GM21526 (cell line): ENCODE measurements at regions not wholly inside any gene's neighbourhood (a gene's known extent, or its start where the extent isn't known, plus 50 kb on each side); places are given as distances from the start of the nearest gene placed in this dataset.

ENCODE experiments used
- ATAC-seq: cut with Tn5 transposase; IDR thresholded peaks from one replicate; pipeline ENCODE4 v1.9.1; 2021; ENCODE audit warnings: moderate library complexity; ENCODE audit not compliant: unreplicated experiment, low FRiP score

DNA sequence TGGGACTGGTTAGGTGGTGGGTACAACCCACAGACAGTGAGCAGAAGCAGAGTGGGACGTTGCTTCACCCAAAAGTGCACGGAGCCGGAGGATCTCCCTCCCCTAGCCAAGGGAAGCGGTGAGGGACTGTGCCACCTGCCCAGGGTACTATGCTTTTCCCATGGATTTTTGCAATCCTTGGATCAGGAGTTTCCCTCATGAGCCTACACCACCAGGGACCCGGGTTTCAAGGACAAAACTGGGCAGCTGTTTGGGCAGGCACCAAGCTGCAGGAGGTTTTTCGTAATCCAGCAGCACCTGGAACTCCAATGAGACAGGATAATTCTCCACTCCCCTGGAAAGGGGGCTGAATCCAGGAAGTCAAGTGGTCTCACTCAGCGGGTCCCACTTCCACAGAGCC lies 209.1 kb upstream of the CXCL12 start:
- no peak for ATAC-seq

DNA sequence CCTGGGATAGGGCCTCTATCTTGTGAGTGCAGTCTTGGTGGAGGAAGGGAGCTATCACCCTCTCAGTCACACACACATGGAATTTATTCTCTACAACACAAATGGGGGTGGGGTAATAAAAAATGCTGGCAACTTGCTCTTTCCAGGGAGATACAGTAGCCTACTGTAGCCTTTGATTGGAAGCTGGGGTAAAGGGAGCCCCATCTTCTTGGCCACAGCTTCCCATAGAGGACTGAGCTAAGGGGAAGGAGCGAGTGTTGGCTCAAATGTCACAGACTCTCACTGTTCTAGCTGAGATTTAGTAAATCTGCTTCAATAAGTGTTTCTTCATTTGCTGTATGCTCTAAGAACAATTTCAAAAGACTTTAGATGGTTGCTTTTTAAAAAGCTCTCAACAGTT lies 222.2 kb upstream of the CXCL12 start:
- no peak for ATAC-seq

DNA sequence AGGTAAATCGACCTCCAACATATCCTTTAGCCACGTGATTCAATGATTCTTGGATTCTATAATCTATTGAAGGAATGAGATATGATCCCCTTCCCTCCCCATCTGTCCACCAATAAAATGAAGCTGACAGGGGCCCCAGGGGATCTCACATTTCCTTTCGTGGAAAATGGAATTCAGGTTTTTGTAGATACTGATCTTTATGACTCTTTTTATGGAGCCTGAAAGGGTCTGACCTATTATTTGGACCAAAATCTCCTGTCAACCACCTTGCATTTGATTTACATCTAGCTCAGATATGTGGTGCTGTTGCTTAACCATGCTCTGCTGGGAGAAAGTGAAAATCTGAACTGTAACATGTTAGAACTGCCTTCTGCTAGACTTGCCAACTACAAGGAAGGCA lies 234.0 kb upstream of the CXCL12 start:
- ATAC-seq: no peak

DNA sequence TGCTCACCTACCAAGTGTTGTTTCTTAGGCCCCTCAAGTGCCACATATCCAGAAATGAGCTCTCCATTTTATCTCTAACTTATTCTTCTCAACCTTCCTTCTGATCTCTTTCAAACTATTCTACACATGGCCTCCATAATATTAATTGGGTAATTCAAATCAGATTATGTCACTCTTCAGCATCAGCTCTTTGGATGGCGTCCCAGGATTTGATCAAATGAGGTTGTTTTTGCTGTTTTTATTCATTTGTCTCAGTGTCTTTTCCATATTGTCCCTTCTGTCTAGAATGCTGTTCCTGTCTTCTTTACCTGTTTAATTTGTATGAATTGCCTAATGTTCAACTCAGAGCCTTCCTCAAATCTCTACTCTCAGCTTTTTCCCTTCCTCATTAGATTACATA lies 234.6 kb upstream of the CXCL12 start:
- ATAC-seq: no peak

DNA sequence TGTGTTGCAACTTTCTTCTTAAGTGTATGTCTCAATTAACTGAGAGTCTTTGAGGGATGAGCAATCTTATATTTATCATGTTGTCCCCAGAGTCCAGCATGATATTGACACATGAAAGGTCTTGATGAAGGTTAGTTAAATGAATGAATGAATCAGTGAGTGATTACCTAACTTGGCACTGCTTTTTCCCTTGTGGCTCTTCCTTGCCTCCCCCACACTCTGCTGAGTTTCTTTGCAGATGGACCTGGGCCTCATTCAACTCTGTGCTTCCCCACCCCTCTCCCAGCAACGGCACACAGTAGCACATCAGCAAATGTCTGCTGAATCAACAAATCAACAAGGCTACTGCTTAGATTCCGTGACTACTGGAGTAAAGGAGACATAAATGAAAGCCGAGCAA lies 235.1 kb upstream of the CXCL12 start:
- no peak for ATAC-seq

DNA sequence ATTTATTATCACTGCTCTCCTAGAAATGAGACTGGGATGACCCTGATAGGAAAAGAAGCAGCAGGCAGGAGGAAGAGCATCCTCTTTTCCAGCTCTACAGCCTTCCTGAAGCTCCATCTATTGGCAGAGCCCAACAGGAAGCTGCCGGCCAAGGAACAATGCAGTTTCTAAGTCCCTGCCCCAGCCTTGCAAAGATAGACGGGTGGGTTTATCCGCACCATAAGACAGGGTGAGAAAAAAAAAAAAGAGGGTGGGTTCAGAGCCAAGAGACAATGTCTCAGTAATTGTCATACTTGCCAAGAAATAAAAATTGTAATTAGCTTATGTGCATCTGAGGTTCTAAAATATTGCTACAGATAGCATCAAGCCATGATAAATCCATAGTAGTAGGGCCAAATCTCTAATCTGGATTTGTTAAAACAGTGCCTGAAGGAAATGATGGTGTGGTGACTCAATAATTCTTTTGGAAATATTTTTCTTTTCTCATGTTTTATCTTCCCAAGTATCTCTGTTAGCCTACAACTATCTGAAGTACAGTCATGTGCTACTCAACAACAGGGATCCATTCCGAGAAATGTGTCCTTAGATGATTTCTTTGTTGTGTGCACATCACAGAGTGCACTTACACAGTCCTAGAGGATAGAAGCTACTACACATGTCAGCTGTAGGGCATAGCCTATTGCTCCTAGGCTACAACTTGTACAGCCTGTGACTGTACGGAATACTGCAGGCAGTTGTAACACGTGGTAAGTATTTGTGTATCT lies 242.9 kb upstream of the CXCL12 start:
- ATAC-seq: no peak

DNA sequence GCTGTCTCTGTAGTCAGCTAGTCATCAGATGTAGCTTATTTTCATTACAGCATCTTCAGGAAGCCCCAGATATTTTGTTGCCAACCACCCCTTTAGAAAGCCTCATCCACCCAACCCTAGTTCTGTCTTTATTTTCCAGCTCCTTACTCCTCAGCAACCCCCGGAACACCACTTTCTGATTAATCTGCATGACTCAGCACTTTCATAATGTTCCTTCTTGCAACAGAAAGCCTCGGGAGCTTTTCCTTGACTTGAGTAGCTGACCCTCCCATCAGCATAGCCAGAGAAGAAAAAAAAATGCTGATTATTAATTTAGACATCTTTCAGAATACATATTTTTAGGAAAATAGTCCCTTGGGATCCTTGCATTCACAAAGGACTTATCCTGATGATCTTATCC lies 244.0 kb upstream of the CXCL12 start:
- ATAC-seq: no peak

DNA sequence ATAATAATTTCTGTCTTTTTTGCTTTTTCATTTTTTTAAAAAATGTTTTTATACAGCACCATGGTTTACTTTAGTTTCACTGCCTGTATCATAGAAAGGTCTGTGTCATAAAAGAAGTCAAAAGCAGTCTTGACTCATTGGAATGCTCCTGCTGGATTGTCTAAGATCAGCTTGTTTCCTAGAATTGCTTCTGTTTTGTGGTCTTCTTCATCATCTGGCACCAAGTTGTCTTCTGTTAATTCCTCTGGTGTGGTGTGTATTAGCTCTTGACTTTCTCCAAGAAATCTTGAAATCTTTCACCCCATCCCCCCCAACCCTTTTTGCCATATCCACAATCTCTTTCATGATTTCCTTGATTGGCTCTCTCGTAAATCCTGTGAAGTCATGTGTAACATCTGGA lies 250.3 kb upstream of the CXCL12 start:
- no peak for ATAC-seq

DNA sequence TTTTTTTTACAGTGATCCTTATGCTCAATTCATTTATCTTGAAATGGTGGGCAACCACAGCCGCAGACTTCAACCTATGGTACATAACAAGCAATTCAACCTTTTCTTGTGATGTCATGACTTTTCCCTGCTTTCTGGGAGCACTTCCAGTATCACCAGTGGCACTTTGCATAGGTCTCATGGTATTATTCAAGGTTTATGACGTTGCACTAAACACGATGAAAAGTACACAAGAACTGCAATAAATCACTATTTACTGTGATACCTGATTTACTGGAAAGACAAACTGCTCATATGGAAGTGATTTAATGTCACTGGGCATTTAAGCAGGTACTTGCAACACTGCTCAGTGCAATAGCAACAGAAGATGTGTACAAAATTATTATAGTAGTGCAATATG lies 251.7 kb upstream of the CXCL12 start:
- ATAC-seq: no peak

DNA sequence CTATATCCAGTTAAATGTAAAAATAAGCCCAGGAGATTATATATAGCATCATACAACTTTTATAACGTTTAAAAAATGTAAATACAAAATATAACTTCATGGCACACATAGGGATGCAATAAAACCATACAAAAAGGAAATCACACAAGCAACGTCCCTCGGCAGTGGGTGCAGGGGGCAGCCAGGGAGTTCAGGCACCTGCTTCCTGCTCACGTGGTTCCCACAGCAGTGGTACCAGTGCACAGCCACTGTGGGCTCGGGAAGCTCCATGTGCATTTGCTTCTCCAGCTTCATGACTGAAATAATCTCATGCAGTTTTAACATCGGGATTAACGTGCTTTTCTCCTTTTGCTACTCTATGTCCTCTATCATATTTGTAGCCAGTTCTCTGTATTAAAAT lies 255.5 kb upstream of the CXCL12 start:
- no peak for ATAC-seq

DNA sequence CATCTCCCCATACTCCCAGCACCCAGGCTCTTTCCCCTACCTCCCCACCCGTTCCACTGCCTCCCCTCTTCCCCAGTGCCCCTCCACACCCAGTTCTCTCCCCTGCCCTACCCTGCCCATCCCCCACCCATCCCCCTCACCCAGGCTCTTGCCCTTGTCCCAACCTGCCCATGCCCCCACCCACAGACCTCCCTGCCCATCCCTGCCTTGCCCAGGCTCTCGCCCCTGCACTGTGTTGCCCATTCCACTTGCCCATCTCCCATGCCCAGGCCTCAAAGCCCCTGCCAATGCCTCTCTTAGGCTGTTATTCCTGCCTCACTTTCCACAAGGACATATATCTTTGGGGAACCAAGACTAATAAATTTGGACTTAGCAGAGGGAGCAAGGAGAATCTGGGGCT lies 262.6 kb upstream of the CXCL12 start:
- no peak for ATAC-seq

DNA sequence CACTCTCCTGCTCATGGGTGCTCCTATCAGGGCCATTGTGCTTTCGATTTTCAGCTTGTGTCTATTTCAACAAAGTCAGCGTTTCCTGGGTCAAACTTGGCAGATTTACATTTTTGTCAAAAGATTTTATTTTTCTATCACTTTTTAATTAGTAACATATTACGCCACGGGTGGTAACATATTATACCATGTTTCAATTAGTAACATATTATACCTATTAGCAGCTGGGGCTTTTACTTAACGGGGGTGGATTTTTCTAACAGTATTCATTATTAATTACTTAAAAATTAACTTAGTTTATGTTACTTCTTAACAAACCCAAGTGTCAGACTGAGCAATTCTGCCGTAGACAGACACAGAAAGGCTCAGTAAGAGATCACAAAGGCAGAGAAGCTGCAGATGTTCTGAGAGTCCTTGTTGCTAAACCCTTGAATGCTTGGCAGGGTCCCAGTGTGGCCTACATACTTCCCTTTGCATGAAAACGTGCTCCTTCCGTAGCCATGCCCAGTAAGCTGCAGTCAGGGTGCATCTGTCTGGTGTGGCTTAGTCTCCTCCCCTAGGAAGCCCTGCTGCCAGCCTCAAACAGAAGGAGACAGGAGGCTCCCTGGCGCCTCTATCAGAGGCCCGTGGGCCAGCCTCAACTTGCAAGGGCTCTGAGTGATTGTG lies 263.1 kb upstream of the CXCL12 start:
- no peak for ATAC-seq

DNA sequence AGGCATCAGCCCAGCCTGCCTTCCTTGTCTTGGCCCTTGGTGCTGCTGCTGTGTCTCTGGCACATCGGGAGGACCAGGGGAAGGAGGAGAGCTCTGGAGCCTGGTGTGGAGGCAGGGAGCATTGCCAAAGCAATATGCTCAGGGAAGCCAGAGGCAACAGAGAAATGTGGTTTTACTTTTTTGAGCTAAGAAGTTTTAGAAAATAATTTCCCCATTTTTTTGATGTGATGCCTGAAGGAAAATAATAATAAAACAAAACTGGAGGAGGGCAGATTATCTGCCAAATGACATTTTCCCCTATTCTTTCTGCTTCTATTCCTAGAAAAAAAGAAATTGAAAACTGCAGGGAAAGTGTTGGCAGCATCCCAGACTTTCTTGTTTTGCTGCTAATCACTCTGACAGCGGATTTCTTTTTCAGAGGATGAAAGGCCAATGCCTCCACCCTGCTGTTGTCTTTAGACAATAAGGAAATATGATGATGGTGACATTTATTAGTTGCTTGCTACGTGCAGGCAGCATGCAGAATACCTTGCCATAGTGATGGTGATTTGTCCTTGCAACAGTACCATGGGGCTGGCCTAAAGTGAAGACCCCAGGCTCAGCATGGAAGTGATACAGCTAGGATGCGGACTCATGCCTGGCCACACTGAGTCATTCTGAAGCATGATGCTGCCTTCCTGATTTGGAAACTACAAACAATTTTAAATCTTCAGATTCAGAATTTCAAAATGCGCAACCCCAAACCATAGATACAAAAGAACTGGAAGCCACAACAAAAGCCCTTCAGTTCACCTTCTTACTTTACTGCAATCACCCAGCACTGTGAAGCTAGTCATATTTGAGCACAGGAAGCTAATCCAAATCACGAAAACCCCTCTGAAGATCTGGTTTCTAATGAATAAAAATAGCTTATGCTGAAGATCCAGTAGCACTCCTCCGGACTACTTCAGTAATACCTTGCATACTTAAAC lies 260.2 kb upstream of the TMEM72 start:
- ATAC-seq: no peak

DNA sequence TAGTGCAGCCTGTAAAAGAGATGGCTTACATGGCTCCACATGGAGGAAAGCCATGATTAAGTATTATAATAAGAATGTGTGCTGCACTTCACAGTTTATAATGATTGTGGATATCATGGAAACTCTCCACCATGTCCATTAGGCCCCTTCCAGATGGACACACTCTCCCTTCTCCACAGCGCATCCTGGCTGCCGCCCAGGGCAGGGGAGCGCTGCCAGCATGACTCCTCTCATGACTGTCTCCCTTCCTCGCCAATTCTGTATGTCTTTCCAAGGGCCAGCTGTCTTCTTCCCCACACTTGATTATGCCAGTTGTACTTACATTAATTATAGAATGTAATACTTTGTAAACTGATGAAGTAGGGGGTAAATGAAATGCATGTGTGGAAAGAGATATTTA lies 259.3 kb upstream of the TMEM72 start:
- ATAC-seq: no peak

DNA sequence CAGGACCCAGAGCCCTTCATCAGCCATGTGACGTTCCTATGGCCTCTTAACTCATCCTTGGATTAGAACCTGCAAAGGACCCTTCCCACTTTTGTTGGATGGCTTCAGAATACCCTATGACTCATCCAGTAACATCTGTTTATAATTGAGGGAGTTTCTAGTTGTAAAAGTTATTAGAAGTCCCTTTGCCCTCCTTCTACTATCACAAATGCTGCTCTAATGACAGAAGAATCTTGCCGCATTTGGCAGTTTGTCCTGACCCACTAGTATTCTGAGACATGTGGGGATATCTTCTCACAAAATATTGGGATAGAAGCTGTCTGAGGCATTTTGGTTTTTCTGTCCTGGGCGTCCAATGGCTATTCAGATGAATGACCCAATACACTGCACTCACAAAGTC lies 251.8 kb upstream of the TMEM72 start:
- no peak for ATAC-seq

DNA sequence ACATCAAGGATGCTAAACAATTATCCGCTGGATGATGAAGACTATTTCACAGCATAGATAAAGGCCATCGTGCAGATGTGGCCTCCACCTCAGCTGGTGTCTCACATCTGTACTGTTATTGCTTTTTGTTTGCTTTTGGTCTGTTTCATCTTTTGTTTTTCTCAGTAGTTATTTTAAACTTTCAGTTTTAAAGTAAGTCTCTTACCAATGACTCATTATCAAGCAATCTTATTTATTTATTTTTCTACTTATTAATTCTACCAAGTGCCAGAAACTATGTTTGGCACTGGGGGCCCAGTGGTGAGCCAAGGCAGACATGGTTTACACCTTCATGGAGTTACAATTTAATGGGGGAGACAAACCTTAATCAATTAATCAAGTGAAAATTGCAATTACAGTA lies 250.9 kb upstream of the TMEM72 start:
- no peak for ATAC-seq

DNA sequence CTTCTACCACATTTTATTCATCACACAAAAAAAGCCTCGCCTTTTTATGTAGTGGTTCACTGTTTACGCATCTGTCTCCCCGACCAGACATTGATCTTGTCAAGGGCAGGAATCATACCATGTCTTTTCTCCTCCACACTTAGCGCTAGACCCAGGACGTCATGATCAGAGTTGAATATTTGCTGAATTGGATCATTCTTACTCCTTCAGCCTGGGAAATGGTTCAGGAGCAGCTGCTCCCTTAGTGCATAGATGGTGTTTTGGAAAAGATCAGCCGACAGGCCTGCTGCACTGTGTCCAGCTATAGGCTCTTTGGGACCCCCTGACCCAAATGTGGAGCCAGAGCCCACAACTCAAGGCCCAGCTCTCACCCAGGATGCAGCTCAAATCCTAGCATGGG lies 249.1 kb upstream of the TMEM72 start:
- ATAC-seq: no peak

DNA sequence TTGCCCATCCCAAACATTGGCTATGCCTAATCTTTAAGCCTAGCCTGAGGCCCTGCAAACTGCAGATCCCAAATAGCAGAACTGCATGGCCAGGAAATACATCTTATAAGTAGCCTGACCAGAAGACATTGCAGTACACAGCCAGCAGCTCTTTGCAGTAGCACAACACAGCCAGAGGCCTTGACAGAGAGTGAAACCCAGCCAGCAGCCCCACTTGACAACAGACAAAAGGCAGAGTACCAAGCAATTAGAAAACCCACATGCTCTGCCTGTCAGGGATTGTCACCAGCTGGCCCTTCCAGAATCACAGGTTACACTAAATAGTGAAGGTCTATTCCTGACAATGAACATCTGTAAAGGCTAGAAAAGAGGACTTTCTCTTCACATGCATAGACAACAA lies 242.8 kb upstream of the TMEM72 start:
- no peak for ATAC-seq

DNA sequence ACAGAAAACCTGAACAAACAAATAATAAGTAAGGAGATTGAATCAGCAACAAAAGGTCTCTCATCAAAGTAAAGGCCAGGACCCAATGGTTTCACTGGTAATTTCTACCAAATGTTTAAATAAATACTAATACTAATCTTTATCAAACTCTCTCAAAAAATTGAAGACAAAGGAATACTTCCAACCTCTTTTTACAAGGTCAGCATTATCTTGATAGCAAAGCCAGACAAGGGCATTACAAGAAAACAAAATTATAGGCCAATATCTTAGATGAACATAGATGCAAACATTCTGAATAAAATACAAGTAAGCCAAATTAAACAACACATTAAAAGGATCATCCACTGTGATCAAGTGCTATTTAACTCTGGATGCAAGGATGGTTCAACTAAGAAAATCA lies 239.8 kb upstream of the TMEM72 start:
- no peak for ATAC-seq

DNA sequence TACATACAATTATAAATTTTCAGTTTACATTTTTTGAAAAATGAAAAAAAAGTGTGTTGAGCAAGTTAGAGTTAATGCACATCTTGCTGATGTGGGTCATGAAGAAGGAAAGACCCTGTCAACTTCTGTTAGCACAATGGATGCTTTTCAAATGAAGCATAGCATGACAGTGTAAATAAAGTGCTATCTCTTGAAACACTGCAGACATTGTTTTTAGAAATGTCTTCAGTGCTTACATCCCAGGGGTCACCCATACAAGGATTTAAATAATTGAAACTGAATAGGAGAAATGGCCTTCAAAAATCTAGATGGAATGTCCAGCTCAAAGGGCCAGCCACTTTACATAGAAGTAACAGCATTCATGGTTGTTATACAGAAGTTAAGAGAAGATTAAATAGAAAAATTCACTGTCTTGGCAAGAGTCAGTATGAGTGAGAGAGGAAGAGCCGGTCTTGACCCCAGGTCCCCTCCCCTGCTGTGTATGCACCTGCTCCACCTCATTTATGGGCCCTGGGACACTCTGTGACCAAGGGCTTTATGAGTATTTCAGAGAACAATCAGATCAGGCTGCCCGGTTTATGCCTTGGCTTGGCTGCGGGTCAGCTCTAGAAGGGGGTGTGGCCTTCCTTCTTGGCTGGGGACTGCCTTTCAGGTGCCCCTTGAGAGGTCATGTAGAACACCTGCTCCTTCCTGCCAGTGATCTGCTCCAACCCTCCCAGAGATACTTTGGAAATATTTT lies 237.7 kb upstream of the TMEM72 start:
- no peak for ATAC-seq
